CD4-positive, alpha-beta T cell treated with Interleukin-4 for 4 hours (primary cell): ENCODE measurements at regions not wholly inside any gene's neighbourhood (a gene's known extent, or its start where the extent isn't known, plus 50 kb on each side); places are given as distances from the start of the nearest gene placed in this dataset.
"Not testable (repeated sequence)": the region's sequence is repeated elsewhere in the genome, so short reads cannot be mapped to it uniquely, and the experiment has no call there.

Experiments used
- DNase-seq: peaks from one replicate; pipeline ENCODE4 v3.0.0-alpha.2; 2020

GRCh38 chr5:1576851-1577250 is 53.1 kb upstream of the LPCAT1 start:
- DNase-seq, result not testable (repeated sequence)

GRCh38 chr5:1575991-1576714 is 52.4 kb upstream of the LPCAT1 start:
- not testable (repeated sequence) for DNase-seq

GRCh38 chr5:1575491-1575890 is 51.7 kb upstream of the LPCAT1 start:
- not testable (repeated sequence) for DNase-seq

- DNase-seq, result not testable (repeated sequence)
These were observed 50.2 kb upstream of the LPCAT1 start for GRCh38 chr5:1574023-1574318.

- not testable (repeated sequence) for DNase-seq
These were observed 49.7 kb upstream of the LPCAT1 start for GRCh38 chr5:1573217-1574022.
